ENCODE measurements at regions not wholly inside any gene's neighbourhood (a gene's known extent, or its start where the extent isn't known, plus 50 kb on each side); places are given as distances from the start of the nearest gene placed in this dataset.

DNA sequence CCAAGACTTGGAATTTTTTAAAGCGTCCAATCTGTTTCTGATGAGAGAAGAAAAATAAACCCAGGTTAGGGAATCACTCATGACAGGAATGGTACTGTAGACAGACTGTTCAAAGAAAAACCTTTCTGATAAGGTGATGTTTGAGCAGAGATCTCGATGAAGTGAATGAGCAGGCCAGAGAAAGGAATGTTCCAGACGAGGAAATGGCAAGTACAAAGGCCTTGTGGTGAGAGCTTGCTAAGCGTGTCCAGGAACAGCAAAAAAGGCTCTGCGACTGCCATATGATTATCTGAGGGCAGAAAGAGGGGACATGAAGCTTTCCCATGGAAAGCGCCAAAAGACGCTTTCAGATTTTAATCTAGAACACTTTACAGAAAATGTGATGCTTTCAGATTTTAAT, 458.4 kb upstream of the SOX5 start:
- H3K27me3 ChIP-seq (ENCODE audit: control insufficient read depth, insufficient read depth, low read length) = no peaks in the 10 kb centered on the region
- TF ChIP-seq, protein P1, sequence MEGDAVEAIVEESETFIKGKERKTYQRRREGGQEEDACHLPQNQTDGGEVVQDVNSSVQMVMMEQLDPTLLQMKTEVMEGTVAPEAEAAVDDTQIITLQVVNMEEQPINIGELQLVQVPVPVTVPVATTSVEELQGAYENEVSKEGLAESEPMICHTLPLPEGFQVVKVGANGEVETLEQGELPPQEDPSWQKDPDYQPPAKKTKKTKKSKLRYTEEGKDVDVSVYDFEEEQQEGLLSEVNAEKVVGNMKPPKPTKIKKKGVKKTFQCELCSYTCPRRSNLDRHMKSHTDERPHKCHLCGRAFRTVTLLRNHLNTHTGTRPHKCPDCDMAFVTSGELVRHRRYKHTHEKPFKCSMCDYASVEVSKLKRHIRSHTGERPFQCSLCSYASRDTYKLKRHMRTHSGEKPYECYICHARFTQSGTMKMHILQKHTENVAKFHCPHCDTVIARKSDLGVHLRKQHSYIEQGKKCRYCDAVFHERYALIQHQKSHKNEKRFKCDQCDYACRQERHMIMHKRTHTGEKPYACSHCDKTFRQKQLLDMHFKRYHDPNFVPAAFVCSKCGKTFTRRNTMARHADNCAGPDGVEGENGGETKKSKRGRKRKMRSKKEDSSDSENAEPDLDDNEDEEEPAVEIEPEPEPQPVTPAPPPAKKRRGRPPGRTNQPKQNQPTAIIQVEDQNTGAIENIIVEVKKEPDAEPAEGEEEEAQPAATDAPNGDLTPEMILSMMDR (IDR thresholded peaks at IDR 0.05; ENCODE audit: insufficient read depth, low read length, poor library complexity, severe bottlenecking) = no peak
- H3K4me3 ChIP-seq (ENCODE audit: low read depth, low read length) = no peak overlapping the region
- DNase-seq (ENCODE audit: low read depth) = no peak
- no peaks in the 10 kb centered on the region for H3K36me3 ChIP-seq (ENCODE audit: control insufficient read depth, insufficient read depth, low read length)

DNA sequence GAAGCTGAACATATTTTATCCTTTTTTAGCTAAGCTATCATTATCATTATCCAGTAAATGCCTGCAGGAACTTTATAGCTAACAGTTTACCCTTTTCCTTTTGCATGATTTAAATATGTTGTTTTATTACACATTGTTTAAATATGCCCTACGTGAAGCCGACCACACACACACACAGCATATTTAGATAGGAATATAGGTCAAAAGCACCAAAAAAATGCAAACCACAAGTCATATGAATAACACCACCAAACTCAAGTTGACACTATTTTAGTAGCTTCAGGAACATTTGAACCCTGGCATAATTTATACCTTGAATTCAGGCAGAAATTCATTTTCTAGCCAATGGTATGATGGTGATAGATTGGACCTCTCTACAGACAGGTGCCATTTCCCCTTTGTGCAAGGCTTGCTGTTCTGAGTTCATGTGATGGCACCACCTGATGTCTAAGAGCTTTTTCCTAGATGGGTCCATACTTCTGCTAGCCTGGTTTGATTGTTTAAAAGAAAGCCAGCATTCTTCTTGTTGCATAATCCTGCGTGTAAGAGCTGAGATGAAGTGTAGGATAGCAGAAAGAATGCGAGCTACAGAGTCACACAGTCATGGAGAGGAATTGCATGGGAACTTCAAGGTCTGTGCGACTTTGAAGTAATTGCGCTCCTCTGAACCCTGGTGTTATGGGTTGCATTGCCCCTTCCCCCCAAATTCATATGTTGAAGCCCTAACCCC, 454.8 kb upstream of the SOX5 start:
- Histone ChIP-seq H3K36me3 (ENCODE audit: control insufficient read depth, insufficient read depth, low read length) (no peaks in the 10 kb centered on the region), H3K4me3 (ENCODE audit: low read depth, low read length) (no peak overlapping the region), H3K27me3 (ENCODE audit: control insufficient read depth, insufficient read depth, low read length) (no peaks in the 10 kb centered on the region)
- TF ChIP-seq, protein P1 (IDR thresholded peaks at IDR 0.05; ENCODE audit: insufficient read depth, low read length, poor library complexity, severe bottlenecking) = no peak
- DNase-seq (ENCODE audit: low read depth) = no peak

DNA sequence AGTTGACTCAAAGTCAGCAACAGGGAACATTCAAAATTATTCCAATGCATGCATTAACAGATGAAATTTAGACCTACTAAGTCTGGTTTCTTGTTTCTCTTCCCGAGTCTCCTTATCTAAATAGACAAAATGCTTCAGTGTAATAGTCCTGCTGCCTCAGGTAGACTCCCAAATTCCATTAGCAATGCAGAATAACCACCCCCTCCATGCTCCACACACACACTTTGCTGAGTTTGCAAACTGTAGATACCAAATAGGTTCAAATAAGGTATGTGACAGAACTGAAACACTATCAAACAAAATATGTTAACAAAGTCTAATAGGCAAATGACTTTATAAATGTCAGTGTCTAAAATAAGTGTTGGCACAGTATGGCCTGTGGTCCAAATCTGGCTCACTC, 451.1 kb upstream of the SOX5 start:
- no peak for DNase-seq (ENCODE audit: low read depth)
- Histone ChIP-seq H3K36me3 (ENCODE audit: control insufficient read depth, insufficient read depth, low read length) (no peaks in the 10 kb centered on the region), H3K27me3 (ENCODE audit: control insufficient read depth, insufficient read depth, low read length) (no peaks in the 10 kb centered on the region), H3K4me3 (ENCODE audit: low read depth, low read length) (no peak overlapping the region)
- TF ChIP-seq, protein P1 (IDR thresholded peaks at IDR 0.05; ENCODE audit: insufficient read depth, low read length, poor library complexity, severe bottlenecking) = no peak

DNA sequence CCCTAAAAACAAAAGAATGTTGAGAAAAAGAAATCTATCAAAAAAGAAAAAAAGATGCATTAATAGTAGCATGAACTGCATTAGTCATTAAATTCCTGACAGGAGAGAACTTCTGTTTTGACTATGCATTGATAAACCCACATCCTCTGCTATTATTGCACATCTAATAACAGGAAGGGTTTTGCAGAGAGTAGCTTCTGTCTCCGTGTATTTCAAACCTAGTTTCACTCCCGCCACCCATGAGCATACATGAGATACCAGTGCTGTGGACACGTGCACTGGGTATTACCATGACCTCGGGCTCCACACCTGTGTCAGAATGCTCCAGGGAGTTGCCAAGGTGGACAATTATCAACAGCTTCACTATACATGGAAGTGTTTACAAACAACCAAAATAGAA, 449.1 kb upstream of the SOX5 start:
- no peaks in the 10 kb centered on the region for H3K36me3 ChIP-seq (ENCODE audit: control insufficient read depth, insufficient read depth, low read length)
- H3K4me3 ChIP-seq (ENCODE audit: low read depth, low read length) = no peak overlapping the region
- DNase-seq (ENCODE audit: low read depth) = no peak
- TF ChIP-seq, protein P1 (IDR thresholded peaks at IDR 0.05; ENCODE audit: insufficient read depth, low read length, poor library complexity, severe bottlenecking) = no peak
- H3K27me3 ChIP-seq (ENCODE audit: control insufficient read depth, insufficient read depth, low read length) = no peaks in the 10 kb centered on the region

DNA sequence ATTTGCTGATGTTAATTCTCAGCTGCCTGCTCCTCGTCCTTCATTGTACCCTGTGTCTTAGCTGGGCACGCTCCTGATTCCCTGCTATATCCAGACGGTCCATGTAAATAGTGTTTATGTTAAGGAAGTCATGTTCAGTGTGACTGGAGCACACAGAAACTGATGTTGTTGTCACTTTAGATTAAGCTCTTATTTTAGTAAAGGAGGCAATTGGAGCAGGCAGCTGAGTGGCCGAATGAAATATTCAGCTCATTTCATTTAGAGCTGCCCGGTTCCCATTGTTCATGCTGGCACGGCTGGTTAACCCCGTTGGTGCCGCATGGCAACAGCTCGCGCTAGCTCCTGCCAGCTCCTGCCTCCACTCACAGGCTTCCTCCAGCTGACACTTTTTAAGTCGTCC, 446.8 kb upstream of the SOX5 start:
- DNase-seq (ENCODE audit: low read depth) = no peak
- TF ChIP-seq, protein P1 (IDR thresholded peaks at IDR 0.05; ENCODE audit: insufficient read depth, low read length, poor library complexity, severe bottlenecking) = no peak
- H3K27me3 ChIP-seq (ENCODE audit: control insufficient read depth, insufficient read depth, low read length) = no peaks in the 10 kb centered on the region
- no peaks in the 10 kb centered on the region for H3K36me3 ChIP-seq (ENCODE audit: control insufficient read depth, insufficient read depth, low read length)
- no peak overlapping the region for H3K4me3 ChIP-seq (ENCODE audit: low read depth, low read length)

DNA sequence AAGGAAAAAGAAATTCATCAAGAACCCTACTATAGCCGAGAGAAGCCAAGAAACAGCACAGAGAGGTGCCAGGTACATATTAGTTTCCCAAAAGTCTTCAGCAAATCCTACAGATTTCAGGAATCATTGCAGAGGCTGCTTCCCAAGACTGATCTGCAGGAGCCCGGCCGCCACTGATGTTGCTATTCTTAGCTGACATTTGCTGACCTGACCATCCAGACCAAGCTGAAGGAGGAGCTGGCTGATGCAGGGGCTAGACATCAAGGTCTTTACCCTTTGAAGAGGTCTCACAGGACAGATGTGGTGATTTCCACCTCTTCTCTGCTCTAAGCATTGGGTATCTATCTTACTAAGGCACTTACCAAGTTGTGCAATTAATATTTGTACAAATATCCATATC, 444.8 kb upstream of the SOX5 start:
- Histone ChIP-seq H3K27me3 (ENCODE audit: control insufficient read depth, insufficient read depth, low read length) (no peaks in the 10 kb centered on the region), H3K4me3 (ENCODE audit: low read depth, low read length) (no peak overlapping the region), H3K36me3 (ENCODE audit: control insufficient read depth, insufficient read depth, low read length) (no peaks in the 10 kb centered on the region)
- TF ChIP-seq, protein P1 (IDR thresholded peaks at IDR 0.05; ENCODE audit: insufficient read depth, low read length, poor library complexity, severe bottlenecking) = no peak
- DNase-seq (ENCODE audit: low read depth) = no peak

Measured in kidney epithelial cell (primary cell).